Activated naive CD4-positive, alpha-beta T cell treated with anti-CD3 and anti-CD28 coated beads, Interleukin-2, amount 10 ng/mL, durations not matched to agents 7 days and 5 days (primary cell): ENCODE measurements at regions not wholly inside any gene's neighbourhood (a gene's known extent, or its start where the extent isn't known, plus 50 kb on each side); places are given as distances from the start of the nearest gene placed in this dataset.
"Not testable (repeated sequence)": the region's sequence is repeated elsewhere in the genome, so short reads cannot be mapped to it uniquely, and the experiment has no call there.

Experiments
- CTCF ChIA-PET: fragments of 350-600 bp; sonication (Branson Sonifier 250); formaldehyde crosslinking; loops from one replicate; lab custom pipeline; 2021; ENCODE audit warnings: antibody characterized with exemption; lab: Charles Lee
- DNase-seq: peaks from one replicate; pipeline ENCODE4 v3.0.0-alpha.2; 2020
- H3K27ac Mint-ChIP-seq: one replicate; pipeline ENCODE4 v1.8.0; 2021; ENCODE audit warnings: mild to moderate bottlenecking, moderate library complexity, mixed read lengths
- H3K27me3 Mint-ChIP-seq: one replicate; pipeline ENCODE4 v1.8.0; 2021; ENCODE audit warnings: mild to moderate bottlenecking, mixed read lengths
- H3K36me3 Mint-ChIP-seq: one replicate; pipeline ENCODE4 v1.8.0; 2021; ENCODE audit warnings: mixed read lengths
- H3K4me1 Mint-ChIP-seq: one replicate; pipeline ENCODE4 v1.8.0; 2021; ENCODE audit warnings: mixed read lengths
- H3K4me3 Mint-ChIP-seq: one replicate; pipeline ENCODE4 v1.8.0; 2021; ENCODE audit warnings: mild to moderate bottlenecking, moderate library complexity, mixed read lengths
- H3K9me3 Mint-ChIP-seq: one replicate; pipeline ENCODE4 v1.8.0; 2021; ENCODE audit warnings: mixed read lengths

DNA sequence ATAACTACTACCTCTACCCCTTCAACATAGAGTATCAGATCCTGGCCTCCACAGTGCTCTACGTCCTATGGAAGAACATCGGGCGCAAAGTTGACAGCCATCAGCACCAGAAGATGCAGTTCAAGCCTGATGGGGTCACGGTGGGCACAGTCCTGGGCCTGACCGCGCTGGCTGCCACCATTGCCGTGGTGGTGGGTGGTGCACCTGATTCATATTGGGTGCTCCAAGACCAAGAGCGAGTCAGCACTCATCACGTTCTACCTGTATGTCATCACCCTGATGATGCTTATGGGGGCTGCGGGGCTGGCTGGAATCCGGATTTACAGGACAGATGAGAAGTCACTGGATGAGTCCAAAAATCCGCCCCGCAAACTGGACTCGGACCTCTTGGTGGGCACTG, 846.4 kb downstream of the RPIA start:
- H3K9me3 Mint-ChIP-seq, CTCF ChIA-PET, H3K4me3 Mint-ChIP-seq, H3K27ac Mint-ChIP-seq, H3K27me3 Mint-ChIP-seq, DNase-seq, H3K36me3 Mint-ChIP-seq, H3K4me1 Mint-ChIP-seq: not testable (repeated sequence)

DNA sequence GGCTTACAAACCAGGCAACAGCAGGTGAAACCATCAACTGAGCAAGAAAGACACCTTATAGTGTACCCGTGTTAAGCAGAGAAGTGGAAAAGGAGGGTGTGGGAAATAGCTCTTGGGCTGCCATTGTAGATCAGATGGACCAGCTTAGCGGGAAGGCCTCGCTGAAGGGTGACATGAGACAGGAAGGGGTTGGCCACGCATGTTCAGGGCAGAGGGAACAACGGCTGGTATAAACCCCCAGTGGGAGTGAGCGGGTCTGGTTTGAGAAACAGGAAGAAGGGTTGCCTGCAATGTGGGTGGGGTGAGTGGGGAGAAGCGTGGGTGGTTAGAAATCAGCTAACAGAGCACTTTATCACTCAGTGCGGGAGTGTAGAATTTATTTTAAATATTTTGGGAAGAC, 852.6 kb downstream of the RPIA start:
- H3K9me3 Mint-ChIP-seq, H3K27me3 Mint-ChIP-seq, H3K4me1 Mint-ChIP-seq, H3K27ac Mint-ChIP-seq, DNase-seq, H3K4me3 Mint-ChIP-seq, CTCF ChIA-PET, H3K36me3 Mint-ChIP-seq: not testable (repeated sequence)

DNA sequence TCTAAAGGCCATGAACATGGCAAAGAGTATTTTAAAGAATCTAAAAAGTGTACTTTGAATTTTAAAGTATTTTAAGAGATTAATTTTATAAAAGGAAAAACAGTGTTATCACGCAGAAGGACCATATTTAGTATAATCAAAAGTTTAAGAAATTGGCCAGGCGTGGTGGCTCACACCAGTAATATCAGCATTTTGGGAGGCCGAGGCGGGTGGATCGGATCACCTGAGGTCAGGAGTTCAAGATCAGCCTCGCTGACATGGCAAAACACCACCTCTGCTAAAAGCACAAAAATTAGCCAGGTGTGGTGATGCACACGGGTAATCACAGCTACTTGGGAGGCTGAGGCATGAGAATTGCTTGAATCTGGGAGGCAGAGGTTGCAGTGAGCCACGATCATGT, 887.7 kb downstream of the RPIA start:
- CTCF ChIA-PET, H3K9me3 Mint-ChIP-seq, H3K4me1 Mint-ChIP-seq, H3K27me3 Mint-ChIP-seq, H3K27ac Mint-ChIP-seq, H3K36me3 Mint-ChIP-seq, DNase-seq, H3K4me3 Mint-ChIP-seq: not testable (repeated sequence)

DNA sequence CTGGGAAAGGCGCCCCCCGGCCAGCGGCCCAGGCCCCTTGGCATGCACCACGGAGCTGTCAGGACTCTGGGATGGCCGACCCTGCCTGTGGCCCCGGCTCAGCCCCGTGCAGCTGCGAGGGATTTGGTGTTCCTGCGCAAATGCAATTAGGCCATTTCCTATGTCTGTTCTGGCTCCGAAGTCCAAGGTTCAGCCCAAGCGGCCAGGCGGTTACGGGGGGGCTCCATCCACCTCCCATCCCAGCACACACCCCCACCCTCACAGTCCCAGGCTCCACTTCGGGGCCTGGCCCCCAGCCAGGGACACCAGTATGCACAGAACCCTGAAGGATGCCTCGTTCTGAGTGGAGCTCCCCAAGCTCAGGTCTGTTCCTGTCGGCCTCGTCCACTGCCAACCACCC, 891.3 kb downstream of the RPIA start:
- H3K27ac Mint-ChIP-seq, H3K9me3 Mint-ChIP-seq, H3K4me3 Mint-ChIP-seq, H3K27me3 Mint-ChIP-seq, H3K4me1 Mint-ChIP-seq, CTCF ChIA-PET, DNase-seq, H3K36me3 Mint-ChIP-seq: not testable (repeated sequence)

DNA sequence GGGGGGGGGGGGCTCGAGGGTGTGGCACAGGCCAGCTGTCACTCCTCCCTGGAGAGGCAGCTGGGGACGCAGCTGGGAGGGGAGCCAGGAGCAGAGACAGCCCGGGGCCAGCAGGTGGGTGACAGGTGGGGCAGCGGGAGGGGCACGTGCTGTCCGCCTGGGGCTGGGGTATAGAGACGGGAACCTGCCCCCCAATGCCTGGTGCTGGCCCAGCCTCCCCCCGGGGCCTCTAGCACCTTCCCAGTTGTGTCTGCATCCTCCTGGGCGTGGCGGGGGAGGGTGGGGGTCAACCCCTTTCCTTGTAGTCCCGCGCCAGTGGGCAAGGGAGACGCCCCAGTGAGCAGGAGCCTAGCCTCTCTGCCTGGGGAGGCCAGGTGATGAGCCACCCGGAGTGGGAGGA, 892.6 kb downstream of the RPIA start:
- CTCF ChIA-PET, H3K36me3 Mint-ChIP-seq, H3K27me3 Mint-ChIP-seq, H3K27ac Mint-ChIP-seq, H3K4me1 Mint-ChIP-seq, H3K4me3 Mint-ChIP-seq, DNase-seq, H3K9me3 Mint-ChIP-seq: not testable (repeated sequence)

DNA sequence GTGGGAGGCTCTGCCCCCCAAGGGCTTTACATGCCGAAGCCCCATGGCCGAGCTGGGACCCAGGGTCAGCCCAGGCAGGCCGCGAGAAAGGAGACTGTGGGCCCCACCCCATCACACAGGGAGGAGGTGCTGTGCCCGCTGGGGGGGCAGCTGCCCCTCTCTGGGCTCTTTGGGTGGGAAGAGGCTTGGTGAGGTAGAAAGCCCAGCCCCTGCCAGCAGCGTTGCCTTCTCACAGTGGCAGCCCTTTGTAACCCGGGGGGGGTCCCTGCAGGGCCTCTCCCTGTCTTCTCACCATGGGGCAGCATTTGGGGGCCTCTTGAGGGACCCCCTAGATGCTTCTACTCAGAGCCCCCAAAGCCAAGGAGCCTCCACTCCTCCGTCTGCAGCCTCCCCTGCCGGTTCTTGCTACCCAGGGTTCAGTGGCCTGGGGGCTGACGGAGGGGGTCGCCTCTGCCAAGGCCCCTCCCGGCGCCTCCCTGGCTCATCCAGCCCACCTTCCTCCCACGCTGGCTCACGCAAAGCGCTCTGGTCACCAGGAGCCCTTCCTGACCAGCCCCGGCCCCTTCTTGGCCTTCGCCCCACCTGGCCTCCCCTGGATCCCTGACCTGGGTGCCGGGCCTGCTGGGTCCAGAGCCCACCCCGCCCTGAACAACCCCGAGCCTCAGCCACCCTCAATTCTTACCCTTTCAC, 893.5 kb downstream of the RPIA start:
- DNase-seq, H3K27ac Mint-ChIP-seq, H3K9me3 Mint-ChIP-seq, H3K4me1 Mint-ChIP-seq, H3K36me3 Mint-ChIP-seq, CTCF ChIA-PET, H3K27me3 Mint-ChIP-seq: not testable (repeated sequence)
- H3K4me3 Mint-ChIP-seq = peak overlapping the region; percentile 65

DNA sequence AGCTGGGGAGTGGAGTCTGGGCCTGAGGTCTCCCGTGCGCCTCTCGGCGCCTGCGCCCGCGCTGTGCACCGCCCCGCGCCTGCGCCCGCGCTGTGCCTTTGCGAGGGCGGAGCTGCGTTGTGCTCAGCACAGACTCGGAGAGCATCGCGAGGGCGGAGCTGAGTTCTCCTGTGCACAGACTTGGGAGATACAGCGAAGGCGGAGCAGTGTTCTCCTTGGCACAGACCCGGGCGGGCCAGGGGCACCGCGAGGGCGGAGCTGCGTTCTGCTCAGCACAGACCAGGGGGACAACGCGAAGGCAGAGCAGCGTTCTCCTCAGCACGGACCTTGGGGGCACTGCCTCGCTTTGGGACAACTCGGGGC, 894.1 kb downstream of the RPIA start:
- H3K27me3 Mint-ChIP-seq, CTCF ChIA-PET, H3K27ac Mint-ChIP-seq, H3K4me1 Mint-ChIP-seq, H3K9me3 Mint-ChIP-seq, H3K36me3 Mint-ChIP-seq: not testable (repeated sequence)
- H3K4me3 Mint-ChIP-seq = peak overlapping the region; percentile 65
- DNase-seq = peak; percentile 44

DNA sequence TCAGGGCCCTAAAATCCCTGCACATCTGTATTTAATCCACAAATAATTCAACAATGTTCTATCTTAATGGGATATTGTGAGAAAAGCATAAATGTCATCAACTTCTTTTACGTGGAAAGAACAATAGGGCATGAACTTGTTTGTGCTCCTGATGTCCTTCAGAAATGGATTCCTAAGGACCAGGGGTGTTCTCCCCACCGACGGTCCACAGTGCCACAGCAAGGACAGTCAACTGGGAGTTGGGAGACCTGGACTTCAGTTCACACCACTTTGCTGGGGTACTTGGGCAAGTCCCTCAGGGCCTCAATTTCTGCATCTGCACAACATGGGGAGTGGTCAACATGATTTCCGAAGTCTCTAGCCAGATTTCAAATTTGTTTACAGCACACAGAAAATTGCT, 908.4 kb downstream of the RPIA start:
- H3K36me3 Mint-ChIP-seq, H3K4me1 Mint-ChIP-seq, H3K4me3 Mint-ChIP-seq, H3K9me3 Mint-ChIP-seq, CTCF ChIA-PET, DNase-seq, H3K27ac Mint-ChIP-seq, H3K27me3 Mint-ChIP-seq: not testable (repeated sequence)

DNA sequence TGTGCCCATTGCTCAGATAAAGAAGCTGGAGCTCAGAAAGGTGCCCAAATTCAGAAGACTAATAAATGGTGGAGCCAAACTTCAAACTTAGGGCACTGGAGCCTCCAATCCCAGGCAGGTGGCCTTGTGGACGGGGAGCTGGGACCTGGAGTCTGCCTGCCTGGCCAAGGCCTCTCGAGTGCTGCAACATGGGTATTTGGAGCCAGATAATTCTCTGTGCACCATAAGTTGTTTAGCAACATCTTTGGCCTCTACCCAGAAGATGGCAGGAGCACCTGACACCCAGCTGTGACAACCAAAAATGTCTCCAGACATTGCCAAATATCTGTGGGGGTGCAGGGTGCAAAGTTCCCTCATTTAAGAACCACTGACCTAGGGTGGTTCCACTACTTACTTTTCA, 915.0 kb downstream of the RPIA start:
- H3K4me1 Mint-ChIP-seq, H3K4me3 Mint-ChIP-seq, H3K36me3 Mint-ChIP-seq, H3K27me3 Mint-ChIP-seq, DNase-seq, H3K27ac Mint-ChIP-seq, CTCF ChIA-PET, H3K9me3 Mint-ChIP-seq: not testable (repeated sequence)

DNA sequence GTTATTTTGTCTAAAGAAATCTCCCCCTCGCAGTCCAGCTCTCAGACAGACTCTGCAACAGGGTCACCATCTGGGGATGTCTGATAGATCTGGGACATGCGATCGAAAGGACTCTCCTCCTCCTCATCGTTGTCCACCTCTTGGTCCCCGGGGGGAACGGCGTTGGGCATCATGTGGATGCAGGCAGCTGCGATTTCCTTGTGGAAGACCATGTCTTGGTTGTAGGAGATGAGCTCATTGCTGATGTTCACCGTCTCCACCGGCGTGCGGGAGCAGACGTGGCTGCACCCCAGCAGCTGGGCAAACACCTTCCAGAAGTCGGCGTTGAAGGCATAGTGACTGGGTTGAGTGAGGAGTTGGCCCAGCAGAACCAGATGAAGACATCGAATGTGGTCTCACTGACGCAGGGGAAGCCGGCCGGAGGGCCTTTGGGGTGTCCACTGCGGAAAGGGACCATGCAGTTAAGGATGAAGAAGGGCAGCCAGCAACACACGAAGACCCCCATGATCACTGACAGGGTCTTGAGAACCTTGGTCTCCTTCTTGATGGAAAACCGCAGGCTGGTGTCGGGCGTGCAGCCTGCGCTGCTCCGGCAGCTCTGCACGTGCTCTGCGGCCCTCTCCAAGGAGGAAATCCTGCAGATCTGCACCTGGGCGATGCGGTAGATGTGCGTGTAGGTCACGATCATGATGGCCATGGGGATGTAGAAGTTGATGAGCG, 918.9 kb downstream of the RPIA start:
- H3K4me3 Mint-ChIP-seq, CTCF ChIA-PET, H3K27ac Mint-ChIP-seq, H3K36me3 Mint-ChIP-seq, H3K27me3 Mint-ChIP-seq, DNase-seq, H3K4me1 Mint-ChIP-seq: not testable (repeated sequence)
- peaks cover 15% of the 10 kb centered on the region for H3K9me3 Mint-ChIP-seq

DNA sequence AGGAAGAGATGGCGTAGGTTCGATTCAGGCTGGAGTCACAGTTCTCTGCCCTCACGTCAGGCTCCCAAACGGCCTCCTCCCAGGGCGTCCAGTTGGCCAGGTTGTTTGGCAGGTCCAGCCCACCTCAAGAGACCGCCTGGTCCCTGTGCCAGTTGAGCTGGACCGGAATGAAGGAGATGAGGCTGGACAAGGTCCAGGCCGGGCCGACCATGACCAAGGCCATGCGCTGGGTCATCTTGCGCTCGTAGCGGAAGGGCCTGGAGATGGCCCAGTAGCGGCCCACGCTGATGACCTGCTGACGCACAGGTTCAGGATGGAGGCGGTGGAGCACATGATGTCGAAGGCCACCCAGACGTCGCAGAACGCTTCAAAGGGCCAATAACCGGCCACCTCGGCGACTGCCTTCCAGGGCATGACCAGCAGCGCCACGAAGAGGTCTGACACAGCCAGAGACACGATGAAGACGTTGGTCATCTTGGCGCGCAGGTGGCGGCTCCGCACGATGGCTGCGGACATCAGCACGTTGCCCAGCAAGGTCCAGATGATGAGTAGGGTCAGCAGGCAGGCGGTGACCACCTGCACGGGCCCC, 919.5 kb downstream of the RPIA start:
- H3K9me3 Mint-ChIP-seq = peaks cover 15% of the 10 kb centered on the region
- H3K36me3 Mint-ChIP-seq, H3K4me3 Mint-ChIP-seq, DNase-seq, CTCF ChIA-PET, H3K4me1 Mint-ChIP-seq, H3K27ac Mint-ChIP-seq, H3K27me3 Mint-ChIP-seq: not testable (repeated sequence)

DNA sequence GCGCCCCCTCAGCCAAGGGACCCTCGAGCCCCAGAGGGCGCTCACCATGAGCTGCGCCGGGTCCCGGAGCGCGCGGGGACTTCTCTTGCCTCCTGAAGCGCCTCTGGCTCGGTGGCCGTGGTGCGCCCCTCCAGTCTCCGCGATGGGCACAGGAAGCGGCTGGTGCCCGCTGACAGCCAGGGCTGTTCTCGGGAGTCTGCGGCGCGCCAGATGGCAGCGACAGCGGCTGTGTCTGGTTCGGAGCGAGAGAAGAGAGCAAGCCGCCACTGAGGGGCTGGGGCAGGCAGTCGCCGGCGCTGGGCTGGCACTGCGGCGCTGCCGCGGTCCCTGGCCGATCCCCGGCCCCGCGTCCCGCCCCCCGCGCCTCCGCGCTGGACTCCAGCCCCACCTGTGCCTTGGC, 920.2 kb downstream of the RPIA start:
- H3K27ac Mint-ChIP-seq, H3K4me3 Mint-ChIP-seq, DNase-seq, H3K4me1 Mint-ChIP-seq, H3K27me3 Mint-ChIP-seq, H3K36me3 Mint-ChIP-seq, CTCF ChIA-PET: not testable (repeated sequence)
- H3K9me3 Mint-ChIP-seq = peaks cover 15% of the 10 kb centered on the region

DNA sequence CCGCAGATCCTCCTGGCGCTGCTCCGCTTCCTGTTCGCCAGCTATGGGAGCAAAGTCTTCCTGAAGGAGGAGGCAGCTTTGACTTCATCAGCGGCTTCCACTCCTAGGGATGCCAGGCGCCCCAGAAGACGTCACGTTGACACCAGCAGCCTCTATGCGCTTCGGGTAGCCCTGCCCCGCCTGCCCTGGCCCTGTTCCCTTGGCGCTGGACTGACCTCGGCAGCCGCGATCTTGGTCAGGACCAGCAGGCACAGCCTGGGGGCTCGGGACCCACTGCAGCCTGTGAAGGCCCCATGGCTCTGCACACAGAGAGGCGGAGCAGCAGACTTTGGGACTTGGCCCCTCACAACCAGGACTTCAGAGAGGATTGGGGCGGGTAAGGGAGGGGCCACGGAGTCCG, 957.8 kb downstream of the RPIA start:
- H3K4me1 Mint-ChIP-seq, H3K4me3 Mint-ChIP-seq, H3K36me3 Mint-ChIP-seq, H3K27me3 Mint-ChIP-seq, DNase-seq, H3K9me3 Mint-ChIP-seq, CTCF ChIA-PET, H3K27ac Mint-ChIP-seq: not testable (repeated sequence)

DNA sequence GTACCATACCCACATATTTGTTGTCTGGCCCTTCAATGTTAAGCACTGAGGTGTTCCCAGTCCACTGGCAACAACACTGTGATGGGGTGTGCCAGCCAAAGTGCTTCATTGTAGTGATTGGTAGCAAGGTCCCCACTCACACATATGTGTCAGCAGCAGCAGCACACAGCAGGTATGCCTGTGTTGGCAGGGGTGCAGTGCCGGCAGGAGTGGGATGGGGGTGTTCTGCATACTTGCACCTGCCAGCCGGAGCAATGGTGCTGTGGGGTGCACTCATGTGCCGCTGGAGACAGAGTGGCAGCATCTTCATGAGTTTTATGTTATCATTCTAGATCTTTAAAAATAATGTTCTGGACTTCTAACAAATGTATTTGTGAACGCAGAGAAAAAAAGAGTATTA, 987.8 kb downstream of the RPIA start:
- H3K4me1 Mint-ChIP-seq, CTCF ChIA-PET, H3K27me3 Mint-ChIP-seq, DNase-seq, H3K36me3 Mint-ChIP-seq, H3K4me3 Mint-ChIP-seq, H3K27ac Mint-ChIP-seq: not testable (repeated sequence)
- peaks cover 11% of the 10 kb centered on the region for H3K9me3 Mint-ChIP-seq
